ENCODE measurements at regions not wholly inside any gene's neighbourhood (a gene's known extent, or its start where the extent isn't known, plus 50 kb on each side); places are given as distances from the start of the nearest gene placed in this dataset.
A peak's percentile ranks its signal among the peaks of the same experiment; 100 is the strongest.

- no peak for TF ChIP-seq CTCF (IDR thresholded peaks at IDR 0.05; ENCODE audit: low read depth, low read length)
- H3K27ac ChIP-seq (ENCODE audit: low read depth, low read length): no peak overlapping the region
- POLR2A ChIA-PET: no interaction called here
- no peak for DNase-seq (ENCODE audit: low read depth, low spot score)
- CTCF ChIA-PET: interaction anchor here (0.6 to 5.8 kb wide), 57 partner anchors 10 to 1025 kb away, joined by 3 to 143 read pairs (median 5); partner anchors contain the start of genes DLL1 and FAM120B
- no peak overlapping the region for H3K4me3 ChIP-seq (ENCODE audit: low read depth, low read length)
- no peaks in the 10 kb centered on the region for H3K9me3 ChIP-seq (ENCODE audit: control insufficient read depth, insufficient read depth, low read length)
- peaks cover 3% of the 10 kb centered on the region for H3K27me3 ChIP-seq (ENCODE audit: control insufficient read depth, insufficient read depth, low read length)
These were observed 81.0 kb downstream of the ERMARD start for GRCh38 chr6:169832247-169832948.

- peak; percentile 91 for TF ChIP-seq CTCF (IDR thresholded peaks at IDR 0.05; ENCODE audit: low read depth, low read length)
- ChIA-PET CTCF (interaction anchor here (0.5 to 5.8 kb wide), 62 partner anchors 9 to 1025 kb away, joined by 3 to 143 read pairs (median 4); partner anchors contain the start of genes DLL1 and FAM120B), POLR2A (no interaction called here)
- Histone ChIP-seq H3K4me3 (ENCODE audit: low read depth, low read length) (no peak overlapping the region), H3K27me3 (ENCODE audit: control insufficient read depth, insufficient read depth, low read length) (peaks cover 3% of the 10 kb centered on the region), H3K9me3 (ENCODE audit: control insufficient read depth, insufficient read depth, low read length) (no peaks in the 10 kb centered on the region), H3K27ac (ENCODE audit: low read depth, low read length) (no peak overlapping the region)
- peak; percentile 3 for DNase-seq (ENCODE audit: low read depth, low spot score)
These were observed 80.2 kb downstream of the ERMARD start for GRCh38 chr6:169831450-169832246.
